Caki2 (cell line): ENCODE measurements at regions not wholly inside any gene's neighbourhood (a gene's known extent, or its start where the extent isn't known, plus 50 kb on each side); places are given as distances from the start of the nearest gene placed in this dataset.

Source experiments
- DNase-seq: peaks from one replicate; pipeline ENCODE4 v3.0.0-alpha.2; 2015; ENCODE audit warnings: low read depth
- in situ Hi-C: cut with HindIII; loops from 2 replicates; pipeline ENCODE4 v1.10.0; 2016; ENCODE audit warnings: low sequenced_read_pairs, low pct_unique_long_range_greater_than_20kb, mixed read lengths

GRCh38 chr3:162183440-162183839, 686.8 kb downstream of the OTOL1 start:
- in situ Hi-C loops: no loop called here
- no peak for DNase-seq

- in situ Hi-C loops: no loop called here
Measured at GRCh38 chr3:162192340-162193029, 695.9 kb downstream of the OTOL1 start.

DNA sequence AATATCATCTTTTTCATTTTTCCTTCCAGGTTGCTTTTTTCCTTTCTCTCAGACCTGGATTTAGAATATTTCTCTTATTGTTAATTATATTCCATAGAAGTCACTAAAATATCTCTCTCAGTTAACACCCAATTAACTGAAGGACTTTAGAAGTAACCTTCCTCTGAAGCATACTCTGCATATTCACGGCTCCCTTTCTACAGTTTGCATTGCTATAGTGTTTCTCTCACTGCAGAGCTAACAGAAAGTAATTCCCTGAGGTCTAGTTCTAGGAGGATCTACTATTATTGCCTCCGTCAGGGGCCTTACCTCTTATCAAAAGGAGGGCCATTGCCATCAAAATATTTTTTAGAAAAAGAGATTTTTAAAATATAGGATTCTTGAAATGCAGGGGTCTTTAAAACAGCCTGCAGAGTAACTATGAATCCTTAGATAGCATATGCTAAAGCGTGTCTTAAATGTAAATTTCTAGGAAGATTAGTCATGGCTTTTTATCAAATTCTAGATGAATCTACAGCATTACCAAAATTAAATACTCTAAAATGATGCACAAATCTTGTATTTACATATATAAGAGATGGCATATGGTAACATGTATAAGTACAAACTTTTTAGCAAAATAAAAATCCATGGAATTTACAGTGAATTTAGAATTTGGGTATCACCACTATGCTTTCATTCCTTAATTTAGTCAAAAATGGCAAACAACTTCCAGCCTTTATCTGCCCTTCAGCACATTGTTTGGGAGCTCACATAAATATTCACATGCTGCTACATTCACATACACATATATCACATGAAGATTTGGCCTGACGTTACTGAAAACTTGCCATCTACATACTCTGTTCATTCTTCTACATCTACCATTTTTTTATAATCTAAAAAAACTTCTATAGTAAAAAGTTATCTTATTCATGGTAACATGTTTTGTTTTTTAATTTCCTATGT, 696.8 kb downstream of the OTOL1 start:
- in situ Hi-C loops: no loop called here
- no peak for DNase-seq

More at GRCh38 chr3:162192340-162193029, 695.9 kb downstream of the OTOL1 start:
- no peak for DNase-seq

DNA sequence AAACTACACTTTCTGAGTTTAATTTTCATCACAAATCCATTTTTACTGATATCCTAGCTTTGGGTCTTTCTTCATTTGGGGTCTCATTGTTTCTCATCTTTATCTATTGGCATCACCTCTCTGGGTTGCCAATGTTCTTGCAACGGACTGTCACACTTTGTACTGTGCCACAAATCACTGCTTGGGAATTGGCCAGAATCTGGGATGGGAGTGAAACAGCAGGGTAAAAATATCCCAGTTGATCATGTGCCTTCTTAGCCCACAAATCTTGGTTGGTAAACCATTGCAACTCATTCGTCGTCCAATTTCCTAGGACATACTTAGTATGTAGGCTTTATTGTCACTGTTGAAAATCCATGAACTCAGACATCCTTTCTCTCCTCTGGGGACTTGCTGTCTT, 698.5 kb downstream of the OTOL1 start:
- in situ Hi-C loops: no loop called here
- DNase-seq: no peak

- DNase-seq: no peak
- in situ Hi-C loops: no loop called here
Measured at GRCh38 chr3:162196964-162197363, 700.4 kb downstream of the OTOL1 start.

- DNase-seq: no peak
- in situ Hi-C loops: no loop called here
Measured at GRCh38 chr3:162200836-162201235, 704.2 kb downstream of the OTOL1 start.

DNA sequence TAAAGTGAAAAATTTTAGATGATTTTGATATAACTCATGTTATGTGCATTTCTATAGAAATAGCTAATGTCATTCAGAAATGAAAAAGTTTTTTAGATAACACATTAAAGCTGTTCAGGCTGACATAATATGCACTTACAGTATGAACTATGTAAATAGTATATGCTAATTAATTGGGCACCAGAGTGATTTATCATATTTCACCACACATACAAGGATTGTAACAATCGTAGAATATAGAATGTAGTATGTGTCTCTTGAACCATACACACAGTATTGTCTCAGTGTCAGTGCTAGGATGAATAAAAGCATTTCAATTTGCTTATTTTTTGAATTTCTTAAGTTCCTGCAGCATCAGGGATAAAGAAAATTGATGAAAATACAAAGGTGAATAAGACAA, 710.0 kb downstream of the OTOL1 start:
- DNase-seq: no peak
- in situ Hi-C loops: no loop called here

- in situ Hi-C loops: no loop called here
- no peak for DNase-seq
Measured at GRCh38 chr3:162211470-162211869, 714.9 kb downstream of the OTOL1 start.

DNA sequence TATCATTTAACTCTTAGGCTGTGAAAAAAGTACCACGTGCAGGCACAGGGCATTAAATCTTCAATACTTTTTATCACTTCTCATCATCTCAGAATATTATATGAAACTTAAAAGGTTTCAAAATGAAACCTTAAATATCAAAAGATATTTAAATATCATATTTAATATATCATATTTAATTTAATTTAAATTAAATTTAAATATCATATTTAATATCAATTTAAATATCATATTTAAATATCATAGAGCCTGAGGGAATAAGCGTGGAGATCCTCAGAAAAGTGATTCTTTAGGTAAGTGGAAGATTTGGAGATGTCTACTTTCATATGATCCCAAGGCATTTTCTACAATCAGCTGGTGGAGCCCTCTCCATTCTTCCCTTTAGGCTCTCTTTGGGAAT, 716.6 kb downstream of the OTOL1 start:
- no peak for DNase-seq
- in situ Hi-C loops: no loop called here

- in situ Hi-C loops: no loop called here
- no peak for DNase-seq
Measured at GRCh38 chr3:162213956-162214355, 717.3 kb downstream of the OTOL1 start.

DNA sequence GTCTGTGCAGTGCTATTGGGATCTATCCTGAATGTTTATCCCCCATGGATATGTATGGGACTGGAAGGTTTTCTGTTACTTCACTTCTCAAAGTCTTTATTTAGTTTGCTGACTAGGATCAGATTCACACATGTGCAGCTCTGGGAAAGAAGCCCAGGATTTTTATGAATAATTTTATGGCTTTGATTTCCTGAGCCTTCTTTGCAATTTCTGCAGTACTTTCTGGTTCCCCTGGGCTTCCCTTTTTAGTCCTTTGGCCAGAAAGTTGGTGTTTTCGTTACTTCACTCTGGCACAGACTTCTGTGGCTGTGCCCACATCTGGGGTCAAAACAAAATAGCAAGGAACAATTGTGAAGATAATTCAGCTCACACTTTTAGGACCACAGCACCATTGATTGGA, 721.0 kb downstream of the OTOL1 start:
- no peak for DNase-seq
- in situ Hi-C loops: no loop called here

DNA sequence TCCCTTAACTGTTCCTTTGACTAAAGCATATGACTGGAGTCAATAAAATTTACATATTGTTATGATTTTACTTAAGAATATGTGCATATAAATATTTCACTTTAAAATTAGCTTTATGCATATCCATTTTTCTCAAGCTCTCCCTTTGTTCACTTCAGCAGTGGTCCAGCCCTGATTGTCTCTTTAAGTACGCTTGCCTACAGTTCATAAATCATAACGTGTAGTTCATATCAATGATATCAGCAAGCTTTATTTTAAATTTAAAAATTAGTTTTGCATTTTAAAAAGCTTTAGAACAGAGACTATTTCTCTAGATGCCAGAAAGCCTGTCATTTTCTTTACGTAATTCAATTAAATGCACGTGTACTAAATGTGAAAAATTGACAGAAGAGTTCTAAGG, 721.9 kb downstream of the OTOL1 start:
- DNase-seq: no peak
- in situ Hi-C loops: no loop called here

- DNase-seq: no peak
- in situ Hi-C loops: no loop called here
Measured at GRCh38 chr3:162224746-162225145, 728.1 kb downstream of the OTOL1 start.

- in situ Hi-C loops: no loop called here
Measured at GRCh38 chr3:162236949-162237348, 740.3 kb downstream of the OTOL1 start.

GRCh38 chr3:162250782-162251181, 754.2 kb downstream of the OTOL1 start:
- in situ Hi-C loops: no loop called here
- DNase-seq: peak; percentile 25

More at GRCh38 chr3:162236949-162237348, 740.3 kb downstream of the OTOL1 start:
- no peak for DNase-seq

DNA sequence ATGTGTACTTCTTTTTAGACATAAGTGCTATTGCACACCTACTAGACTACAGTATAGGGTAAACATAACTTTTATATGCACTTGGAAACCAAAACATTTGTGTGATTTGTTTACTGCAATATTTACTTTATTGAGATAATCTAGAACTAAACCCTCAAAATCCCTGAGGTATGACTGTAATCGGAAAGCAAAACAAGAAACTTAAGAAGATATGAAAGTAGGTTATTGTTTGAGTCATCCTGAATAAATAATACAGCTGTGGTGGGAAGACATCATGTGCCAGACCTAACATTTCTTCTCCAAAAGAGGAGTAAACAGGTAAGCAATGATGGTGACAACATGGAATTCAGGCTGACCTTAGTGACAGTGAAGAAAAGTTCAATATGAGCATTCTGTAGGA, 765.5 kb downstream of the OTOL1 start:
- DNase-seq: no peak
- in situ Hi-C loops: no loop called here

DNA sequence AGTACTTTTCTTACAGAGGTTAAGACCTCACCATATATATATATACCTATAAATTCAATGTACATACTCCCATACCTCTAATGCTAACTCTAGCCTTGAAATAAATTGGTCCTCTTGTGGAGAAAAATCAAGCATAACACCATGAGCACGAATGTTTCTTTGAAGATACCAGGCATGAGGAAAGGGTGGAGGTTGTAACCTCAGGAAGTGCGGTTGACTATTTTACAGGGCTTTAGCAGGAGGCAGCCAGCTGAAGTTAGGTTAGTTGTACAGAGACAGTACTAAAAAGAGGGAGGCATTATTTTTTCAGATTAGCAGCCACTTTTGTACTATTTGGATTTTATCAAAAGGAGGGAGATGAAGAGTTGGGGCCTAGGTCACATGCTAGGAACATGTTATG, 767.0 kb downstream of the OTOL1 start:
- in situ Hi-C loops: no loop called here
- DNase-seq: no peak

DNA sequence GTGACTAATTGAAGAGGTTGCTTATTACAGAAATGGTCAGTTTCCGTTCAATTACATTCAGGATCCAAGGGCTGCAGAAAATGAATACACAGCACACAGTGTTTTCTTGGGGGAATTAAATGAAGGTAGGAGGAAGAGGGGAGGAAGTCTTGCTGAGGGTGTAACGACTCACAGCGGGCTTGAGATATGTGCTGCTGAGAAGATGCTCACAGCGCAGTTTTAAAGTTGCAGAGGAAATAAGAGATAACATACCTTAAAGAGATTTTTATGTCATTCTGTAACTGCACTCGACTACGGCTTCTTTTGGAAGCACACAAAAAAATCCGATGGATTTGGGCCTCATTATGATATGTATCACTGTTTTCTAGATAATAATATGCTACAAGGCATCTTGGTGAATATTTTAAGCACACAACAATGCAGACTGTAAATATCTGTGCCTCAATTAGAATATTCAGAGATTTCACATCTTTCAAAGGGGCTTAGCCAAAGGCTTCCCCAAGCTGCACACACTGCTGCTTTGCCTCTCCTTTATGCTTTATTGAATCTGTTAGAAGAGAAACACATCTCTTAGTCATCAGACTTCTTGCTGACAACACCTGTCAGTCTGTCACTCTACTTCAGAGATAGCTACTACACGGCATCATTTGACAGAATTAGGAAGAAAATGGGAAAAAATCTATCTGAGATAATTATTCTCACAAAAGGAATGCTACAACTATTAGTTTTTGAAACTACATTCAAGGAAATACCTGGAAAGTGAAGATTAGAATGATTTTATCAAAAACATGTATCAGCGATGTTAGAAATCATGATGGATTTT, 773.2 kb downstream of the OTOL1 start:
- in situ Hi-C loops: no loop called here
- DNase-seq: no peak

GRCh38 chr3:162274070-162274469, 777.5 kb downstream of the OTOL1 start:
- DNase-seq: no peak
- in situ Hi-C loops: no loop called here
